WI38 (cell line): ENCODE measurements at regions not wholly inside any gene's neighbourhood (a gene's known extent, or its start where the extent isn't known, plus 50 kb on each side); places are given as distances from the start of the nearest gene placed in this dataset.

Experiments used
- H3K4me3 ChIP-seq: 2 replicates; pipeline ENCODE4 v1.5.1; 2011; ENCODE audit warnings: low read depth, mild to moderate bottlenecking, control low read depth, low read length
- TF ChIP-seq, protein P1 (sequence below): IDR thresholded peaks from 2 replicates; pipeline ENCODE4 v1.5.1; 2012; ENCODE audit warnings: low read depth, mild to moderate bottlenecking, control low read depth, low read length

DNA sequence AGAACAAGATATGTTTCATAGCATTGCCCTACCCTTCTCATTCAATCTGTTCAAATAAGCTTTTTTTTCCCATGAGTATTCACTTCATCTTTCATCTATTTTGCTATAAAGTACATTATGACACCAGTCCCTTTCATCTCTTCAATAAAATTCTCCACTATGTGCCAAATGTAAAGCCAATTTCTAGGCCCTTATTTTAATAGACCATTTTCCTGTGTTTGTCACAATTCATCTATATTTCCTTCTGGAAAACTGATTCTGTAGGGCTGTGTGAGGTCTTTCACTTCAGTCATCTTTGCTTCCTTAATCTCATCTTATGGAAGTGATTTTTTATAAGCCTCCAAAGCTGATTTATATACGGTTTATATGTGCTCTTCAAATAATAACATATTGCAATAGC is 992.4 kb upstream of the EYS start:
- TF ChIP-seq, protein P1, sequence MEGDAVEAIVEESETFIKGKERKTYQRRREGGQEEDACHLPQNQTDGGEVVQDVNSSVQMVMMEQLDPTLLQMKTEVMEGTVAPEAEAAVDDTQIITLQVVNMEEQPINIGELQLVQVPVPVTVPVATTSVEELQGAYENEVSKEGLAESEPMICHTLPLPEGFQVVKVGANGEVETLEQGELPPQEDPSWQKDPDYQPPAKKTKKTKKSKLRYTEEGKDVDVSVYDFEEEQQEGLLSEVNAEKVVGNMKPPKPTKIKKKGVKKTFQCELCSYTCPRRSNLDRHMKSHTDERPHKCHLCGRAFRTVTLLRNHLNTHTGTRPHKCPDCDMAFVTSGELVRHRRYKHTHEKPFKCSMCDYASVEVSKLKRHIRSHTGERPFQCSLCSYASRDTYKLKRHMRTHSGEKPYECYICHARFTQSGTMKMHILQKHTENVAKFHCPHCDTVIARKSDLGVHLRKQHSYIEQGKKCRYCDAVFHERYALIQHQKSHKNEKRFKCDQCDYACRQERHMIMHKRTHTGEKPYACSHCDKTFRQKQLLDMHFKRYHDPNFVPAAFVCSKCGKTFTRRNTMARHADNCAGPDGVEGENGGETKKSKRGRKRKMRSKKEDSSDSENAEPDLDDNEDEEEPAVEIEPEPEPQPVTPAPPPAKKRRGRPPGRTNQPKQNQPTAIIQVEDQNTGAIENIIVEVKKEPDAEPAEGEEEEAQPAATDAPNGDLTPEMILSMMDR: no peak
- no peak overlapping the region for H3K4me3 ChIP-seq

DNA sequence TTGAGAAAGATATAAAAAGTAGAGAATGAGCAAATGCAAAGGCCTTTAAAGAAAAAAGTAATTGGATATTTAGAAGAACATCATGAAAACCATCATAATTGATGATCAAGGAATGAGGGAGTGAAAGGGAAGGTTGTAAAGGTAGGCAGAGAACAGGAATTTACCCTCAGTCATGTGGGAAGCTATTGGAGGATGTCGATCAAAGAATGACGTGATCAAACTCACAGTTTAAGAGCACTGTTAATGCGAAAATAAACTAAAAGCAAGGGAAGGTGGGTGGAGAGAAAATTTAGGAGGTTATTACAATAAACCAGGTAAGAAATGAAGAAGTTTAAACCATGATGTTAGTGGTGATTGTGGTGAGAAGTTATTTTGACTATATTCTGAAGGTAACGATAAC is 982.6 kb upstream of the EYS start:
- TF ChIP-seq, protein P1: no peak
- H3K4me3 ChIP-seq: no peak overlapping the region

DNA sequence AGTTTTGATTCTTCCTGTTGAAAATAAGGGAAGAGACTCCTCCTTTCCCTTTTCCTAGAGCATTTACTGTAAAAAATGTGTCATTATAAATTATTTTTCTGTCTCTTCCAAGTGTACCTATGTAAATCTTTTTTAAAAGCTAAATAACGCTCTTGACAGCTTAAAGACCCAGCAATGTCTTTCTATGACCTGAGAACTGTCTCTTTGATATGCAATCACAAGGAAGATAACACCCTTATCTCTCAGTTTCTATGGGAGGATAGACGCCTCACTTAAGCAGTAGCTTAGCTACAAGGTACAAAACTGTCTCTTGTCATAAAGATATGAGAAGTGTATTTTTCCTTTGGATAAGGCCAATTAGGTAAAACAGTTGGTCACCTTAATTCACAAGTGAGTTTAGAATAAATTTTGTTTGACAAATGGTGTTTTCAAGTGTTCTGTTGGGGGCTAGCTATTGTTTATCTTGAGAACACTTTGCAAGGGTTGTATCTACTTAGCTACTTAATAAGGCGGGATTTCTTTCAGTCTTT is 980.6 kb upstream of the EYS start:
- TF ChIP-seq, protein P1: no peak
- H3K4me3 ChIP-seq: no peak overlapping the region

DNA sequence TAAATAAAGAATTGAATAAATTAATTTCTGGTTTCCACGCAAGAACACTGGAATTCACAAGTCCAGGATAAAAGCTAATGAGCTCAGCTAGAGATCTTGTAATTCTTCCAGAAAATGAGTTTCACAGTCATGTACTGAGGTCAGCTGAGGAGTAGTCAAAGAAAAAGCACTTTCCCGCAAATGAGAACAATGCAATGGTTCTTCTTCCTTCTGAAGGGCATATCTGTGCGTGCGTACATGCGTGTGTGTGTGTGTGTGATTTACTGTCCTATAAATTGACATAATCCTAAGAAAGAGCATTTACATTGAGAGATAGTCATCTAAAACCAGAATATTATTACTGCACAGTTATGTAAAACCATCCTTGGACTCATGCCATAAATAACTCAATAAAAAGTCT is 968.9 kb upstream of the EYS start:
- TF ChIP-seq, protein P1: no peak

DNA sequence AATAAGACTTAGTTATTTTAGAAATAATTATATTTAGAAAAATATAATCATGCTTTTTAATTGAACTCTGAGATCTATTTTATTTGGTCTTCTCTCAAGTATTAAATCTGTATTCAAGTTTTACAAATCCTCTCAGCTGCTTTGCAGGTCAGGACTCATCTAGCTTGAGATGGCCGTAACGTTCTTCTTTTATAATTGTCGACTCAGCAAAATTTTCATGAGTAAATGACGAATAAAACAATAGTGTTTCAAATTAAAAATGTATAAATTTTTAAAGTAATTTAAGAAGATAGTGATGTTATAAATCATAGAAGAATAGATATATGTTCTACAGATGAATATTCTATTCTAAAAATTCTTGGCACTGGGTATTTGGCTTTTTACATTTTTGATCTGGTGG is 957.1 kb upstream of the EYS start:
- H3K4me3 ChIP-seq: no peak overlapping the region
- TF ChIP-seq, protein P1: no peak

More for the DNA sequence above, 968.9 kb upstream of the EYS start:
- no peak overlapping the region for H3K4me3 ChIP-seq

DNA sequence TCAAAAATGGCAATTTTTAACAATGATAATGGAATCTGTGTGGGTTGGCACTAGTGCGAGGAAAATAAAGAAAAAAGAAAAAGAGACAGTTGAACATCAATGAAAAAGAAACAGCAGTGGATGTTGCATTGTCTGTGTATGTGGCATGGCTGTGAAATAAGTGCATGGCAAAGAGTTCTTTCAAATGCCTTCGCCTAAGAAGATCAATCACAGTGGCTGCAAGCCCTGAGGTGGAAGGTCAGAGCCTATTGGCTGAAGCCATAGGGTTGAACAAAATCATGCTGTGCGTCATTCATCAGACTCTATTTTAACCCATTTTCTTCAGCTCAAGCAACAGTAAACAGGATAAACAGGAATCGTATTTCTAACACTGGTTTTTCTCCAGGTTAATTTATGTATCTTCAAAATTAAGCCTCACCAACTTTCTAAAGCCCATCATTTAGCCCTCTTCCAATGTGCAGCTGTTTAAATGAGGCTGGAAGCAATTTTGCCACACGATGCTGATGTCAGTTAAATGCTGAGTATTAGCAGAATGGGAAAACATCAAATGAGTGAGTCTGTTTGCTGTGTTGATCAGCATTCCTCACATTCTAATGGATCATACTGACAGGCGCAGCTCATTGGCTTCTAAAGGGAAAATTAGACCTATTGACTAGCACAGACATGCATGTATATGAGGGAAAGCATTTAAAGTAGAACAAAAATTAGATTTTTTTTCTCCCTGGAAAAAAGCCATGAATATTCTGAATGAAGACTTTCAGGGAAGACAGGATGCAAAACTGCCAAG is 955.9 kb upstream of the EYS start:
- TF ChIP-seq, protein P1: no peak
- H3K4me3 ChIP-seq: no peak overlapping the region

DNA sequence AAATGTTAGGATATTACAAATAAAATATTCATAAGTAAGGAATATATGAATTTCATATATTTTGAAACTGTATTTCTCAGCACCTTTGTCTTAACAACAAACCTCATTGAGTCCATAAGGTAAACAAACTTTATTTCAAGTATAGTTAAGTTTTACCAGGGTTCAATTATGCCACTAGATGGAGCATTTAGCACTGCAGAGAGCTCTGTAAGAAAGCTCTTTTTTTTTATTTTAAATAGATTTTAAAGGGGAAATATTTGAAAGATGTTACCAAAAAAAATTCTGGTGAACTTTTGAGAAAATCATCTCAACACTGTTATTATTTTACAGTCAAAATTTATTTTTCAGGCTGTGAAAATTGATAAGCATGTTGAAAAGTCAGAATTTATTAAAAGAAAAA is 955.2 kb upstream of the EYS start:
- TF ChIP-seq, protein P1: no peak
- no peak overlapping the region for H3K4me3 ChIP-seq
